DOHH2 (cell line): ENCODE measurements at regions not wholly inside any gene's neighbourhood (a gene's known extent, or its start where the extent isn't known, plus 50 kb on each side); places are given as distances from the start of the nearest gene placed in this dataset.

ENCODE experiments used
- H3F3A ChIP-seq: fragments of 200-600 bp; sonication (generic), shearing (Covaris generic); 2 replicates; pipeline ENCODE4 v1.6.0; 2016; ENCODE audit warnings: antibody characterized with exemption, mild to moderate bottlenecking; ENCODE audit not compliant: control insufficient read depth, insufficient read depth
- H3K27ac ChIP-seq: fragments of 200-600 bp; sonication (generic); 2 replicates; pipeline ENCODE4 v1.5.1; 2014; ENCODE audit warnings: low read depth, mild to moderate bottlenecking, low read length, moderate library complexity
- H3K27me3 ChIP-seq: fragments of 200-600 bp; sonication (generic); 2 replicates; pipeline ENCODE4 v1.6.1; 2014; ENCODE audit warnings: mild to moderate bottlenecking, low read length, mixed read lengths; ENCODE audit not compliant: control insufficient read depth
- H3K36me3 ChIP-seq: fragments of 200-600 bp; sonication (generic); 2 replicates; pipeline ENCODE4 v1.6.1; 2014; ENCODE audit warnings: mild to moderate bottlenecking, low read length, moderate library complexity, mixed read lengths; ENCODE audit not compliant: control insufficient read depth
- H3K4me1 ChIP-seq: fragments of 200-600 bp; sonication (generic); 2 replicates; pipeline ENCODE4 v1.6.1; 2014; ENCODE audit warnings: mild to moderate bottlenecking, low read length, mixed read lengths; ENCODE audit not compliant: control insufficient read depth
- H3K4me2 ChIP-seq: fragments of 200-600 bp; sonication (generic); 2 replicates; pipeline ENCODE4 v1.6.0; 2014; ENCODE audit warnings: mild to moderate bottlenecking, low read length, moderate library complexity
- H3K4me3 ChIP-seq: fragments of 200-600 bp; sonication (generic); 2 replicates; pipeline ENCODE4 v1.5.1; 2014; ENCODE audit warnings: mild to moderate bottlenecking, low read length, mixed read lengths
- H3K79me2 ChIP-seq: fragments of 200-600 bp; sonication (generic); 2 replicates; pipeline ENCODE4 v1.6.1; 2014; ENCODE audit warnings: mild to moderate bottlenecking, low read length, mixed read lengths; ENCODE audit not compliant: control insufficient read depth
- H3K9me2 ChIP-seq: fragments of 200-600 bp; sonication (generic); replicated peaks from 2 replicates; pipeline ENCODE4 v1.6.1; 2014; ENCODE audit warnings: mild to moderate bottlenecking, low read length, mixed read lengths; ENCODE audit not compliant: control insufficient read depth
- H3K9me3 ChIP-seq: fragments of 200-600 bp; sonication (generic); 2 replicates; pipeline ENCODE4 v1.6.1; 2014; ENCODE audit warnings: antibody characterized with exemption, low read length, mixed read lengths; ENCODE audit not compliant: control insufficient read depth, insufficient read depth
- H4K20me1 ChIP-seq: fragments of 200-600 bp; sonication (generic); 2 replicates; pipeline ENCODE4 v1.6.0; 2014; ENCODE audit warnings: low read depth, mild to moderate bottlenecking, antibody characterized with exemption, low read length, moderate library complexity; ENCODE audit not compliant: control insufficient read depth, insufficient read depth
- CTCF ChIP-seq: fragments of 200-600 bp; sonication (generic); IDR thresholded peaks from one replicate; pipeline ENCODE4 v1.5.1; 2014; ENCODE audit warnings: antibody characterized with exemption, mild to moderate bottlenecking, low read depth, low read length; ENCODE audit not compliant: poor library complexity, severe bottlenecking
- EZH2phosphoT487 ChIP-seq: fragments of 200-600 bp; sonication (generic); IDR thresholded peaks from 2 replicates; pipeline ENCODE4 v1.6.1; 2017; ENCODE audit warnings: borderline replicate concordance, mild to moderate bottlenecking, antibody characterized with exemption, low read length, moderate library complexity, mixed read lengths

- H3K4me1 ChIP-seq: no peaks in the 10 kb centered on the region
- H3F3A ChIP-seq: no peaks in the 10 kb centered on the region
- no peaks in the 10 kb centered on the region for H4K20me1 ChIP-seq
- no peak overlapping the region for H3K4me3 ChIP-seq
- H3K27ac ChIP-seq: no peak overlapping the region
- no peak overlapping the region for H3K4me2 ChIP-seq
- no peaks in the 10 kb centered on the region for H3K27me3 ChIP-seq
- no peaks in the 10 kb centered on the region; the same call in none of the 2 replicates for H3K9me2 ChIP-seq
- H3K79me2 ChIP-seq: no peaks in the 10 kb centered on the region
- no peaks in the 10 kb centered on the region for H3K9me3 ChIP-seq
- H3K36me3 ChIP-seq: no peaks in the 10 kb centered on the region
- TF ChIP-seq EZH2phosphoT487 (no peak), CTCF (no peak)
Observed at GRCh38 chr12:92019491-92020277, 126.0 kb downstream of the BTG1 start.

- Histone ChIP-seq H3K4me3 (no peak overlapping the region), H3K79me2 (no peaks in the 10 kb centered on the region), H3K27ac (no peak overlapping the region), H3K36me3 (no peaks in the 10 kb centered on the region), H4K20me1 (no peaks in the 10 kb centered on the region), H3K9me2 (no peaks in the 10 kb centered on the region), H3K4me1 (0 out of 2 replicates have a peak, but pooled peaks cover 2% of the 10 kb centered on the region), H3K27me3 (no peaks in the 10 kb centered on the region), H3K4me2 (no peak overlapping the region), H3F3A (no peaks in the 10 kb centered on the region), H3K9me3 (no peaks in the 10 kb centered on the region)
- no peak for TF ChIP-seq CTCF
- TF ChIP-seq EZH2phosphoT487: no peak
Observed at GRCh38 chr12:92012691-92013090, 133.0 kb downstream of the BTG1 start.

- no peak for TF ChIP-seq EZH2phosphoT487
- no peak for TF ChIP-seq CTCF
- H3K4me3 ChIP-seq: no peak overlapping the region
- H3K4me1 ChIP-seq: 0 out of 2 replicates have a peak, but pooled peaks cover 2% of the 10 kb centered on the region
- no peaks in the 10 kb centered on the region for H3K27me3 ChIP-seq
- no peaks in the 10 kb centered on the region for H3K79me2 ChIP-seq
- no peak overlapping the region for H3K27ac ChIP-seq
- H3K4me2 ChIP-seq: no peak overlapping the region
- no peaks in the 10 kb centered on the region for H4K20me1 ChIP-seq
- H3K9me3 ChIP-seq: no peaks in the 10 kb centered on the region
- H3K9me2 ChIP-seq: no peaks in the 10 kb centered on the region
- no peaks in the 10 kb centered on the region for H3F3A ChIP-seq
- no peaks in the 10 kb centered on the region for H3K36me3 ChIP-seq
Observed at GRCh38 chr12:92010853-92011701, 134.6 kb downstream of the BTG1 start.
